ENCODE measurements at regions not wholly inside any gene's neighbourhood (a gene's known extent, or its start where the extent isn't known, plus 50 kb on each side); places are given as distances from the start of the nearest gene placed in this dataset.

GRCh38 chr1:239250353-239251035, 135.9 kb upstream of the CHRM3 start:
- no peaks in the 10 kb centered on the region for H3K4me1 ChIP-seq (ENCODE audit: insufficient read depth, low read length, poor library complexity, severe bottlenecking)
- H3K4me3 ChIP-seq (ENCODE audit: low read depth, low read length, poor library complexity, severe bottlenecking): no peak overlapping the region
- H4K20me1 ChIP-seq (ENCODE audit: insufficient read depth, low read length): no peaks in the 10 kb centered on the region
- no peaks in the 10 kb centered on the region for H3K36me3 ChIP-seq (ENCODE audit: insufficient read depth, low read length)
- no peak overlapping the region for H3K27ac ChIP-seq (ENCODE audit: low read depth, low read length, poor library complexity, severe bottlenecking)
- no peaks in the 10 kb centered on the region for H3K79me2 ChIP-seq (ENCODE audit: insufficient read depth, low read depth, low read length)
- ChIA-PET CTCF (ENCODE audit: unreplicated experiment) (no interaction called here), POLR2A (no interaction called here)
- intact Hi-C loops (cut with micrococcal nuclease; ENCODE audit: unreplicated experiment): no loop called here
- DNase-seq (ENCODE audit: low spot score): no peak
- H2AFZ ChIP-seq (ENCODE audit: low read length): no peak overlapping the region
- no TSS peak for BruUV-seq (replicated peaks)
- TF ChIP-seq CTCF (conservative IDR thresholded peaks at IDR 0.05; ENCODE audit: low read length): no peak
- TF ChIP-seq EZH2phosphoT487 (IDR thresholded peaks at IDR 0.05; ENCODE audit: borderline replicate concordance, low read depth, low read length): no peak
- no peak overlapping the region for H3K4me2 ChIP-seq (ENCODE audit: low read length)
- no peaks in the 10 kb centered on the region for H3K9me2 ChIP-seq (ENCODE audit: insufficient read depth, low read length)
- no peaks in the 10 kb centered on the region for H3K9me3 ChIP-seq (ENCODE audit: low read length)

GRCh38 chr1:239247285-239247684, 139.1 kb upstream of the CHRM3 start:
- no peak for TF ChIP-seq CTCF (conservative IDR thresholded peaks at IDR 0.05; ENCODE audit: low read length)
- TF ChIP-seq EZH2phosphoT487 (IDR thresholded peaks at IDR 0.05; ENCODE audit: borderline replicate concordance, low read depth, low read length): no peak
- Histone ChIP-seq H3K27ac (ENCODE audit: low read depth, low read length, poor library complexity, severe bottlenecking) (no peak overlapping the region), H3K4me3 (ENCODE audit: low read depth, low read length, poor library complexity, severe bottlenecking) (no peak overlapping the region), H3K4me1 (ENCODE audit: insufficient read depth, low read length, poor library complexity, severe bottlenecking) (no peaks in the 10 kb centered on the region), H3K9me3 (ENCODE audit: low read length) (no peaks in the 10 kb centered on the region), H3K36me3 (ENCODE audit: insufficient read depth, low read length) (no peaks in the 10 kb centered on the region), H3K79me2 (ENCODE audit: insufficient read depth, low read depth, low read length) (no peaks in the 10 kb centered on the region), H3K4me2 (ENCODE audit: low read length) (no peak overlapping the region), H2AFZ (ENCODE audit: low read length) (no peak overlapping the region), H4K20me1 (ENCODE audit: insufficient read depth, low read length) (no peaks in the 10 kb centered on the region), H3K9me2 (ENCODE audit: insufficient read depth, low read length) (no peaks in the 10 kb centered on the region)
- intact Hi-C loops (cut with micrococcal nuclease; ENCODE audit: unreplicated experiment): no loop called here
- DNase-seq (ENCODE audit: low spot score): no peak
- ChIA-PET POLR2A (no interaction called here), CTCF (ENCODE audit: unreplicated experiment) (no interaction called here)
- no TSS peak for BruUV-seq (replicated peaks)

GRCh38 chr1:239244084-239244483, 142.3 kb upstream of the CHRM3 start:
- Histone ChIP-seq H3K27ac (ENCODE audit: low read depth, low read length, poor library complexity, severe bottlenecking) (no peak overlapping the region), H3K4me1 (ENCODE audit: insufficient read depth, low read length, poor library complexity, severe bottlenecking) (no peaks in the 10 kb centered on the region), H3K4me2 (ENCODE audit: low read length) (no peak overlapping the region), H3K36me3 (ENCODE audit: insufficient read depth, low read length) (no peaks in the 10 kb centered on the region), H3K9me3 (ENCODE audit: low read length) (no peaks in the 10 kb centered on the region), H3K4me3 (ENCODE audit: low read depth, low read length, poor library complexity, severe bottlenecking) (no peak overlapping the region), H4K20me1 (ENCODE audit: insufficient read depth, low read length) (no peaks in the 10 kb centered on the region), H3K79me2 (ENCODE audit: insufficient read depth, low read depth, low read length) (no peaks in the 10 kb centered on the region), H3K9me2 (ENCODE audit: insufficient read depth, low read length) (no peaks in the 10 kb centered on the region), H2AFZ (ENCODE audit: low read length) (no peak overlapping the region)
- CTCF ChIA-PET (ENCODE audit: unreplicated experiment): no interaction called here
- no peak for TF ChIP-seq EZH2phosphoT487 (IDR thresholded peaks at IDR 0.05; ENCODE audit: borderline replicate concordance, low read depth, low read length)
- no peak for TF ChIP-seq CTCF (conservative IDR thresholded peaks at IDR 0.05; ENCODE audit: low read length)
- DNase-seq (ENCODE audit: low spot score): no peak
- BruUV-seq (replicated peaks): no TSS peak
- intact Hi-C loops (cut with micrococcal nuclease; ENCODE audit: unreplicated experiment): no loop called here
- POLR2A ChIA-PET: no interaction called here

Measured in OCI-LY7 (cell line).